ENCODE measurements at regions not wholly inside any gene's neighbourhood (a gene's known extent, or its start where the extent isn't known, plus 50 kb on each side); places are given as distances from the start of the nearest gene placed in this dataset.

GRCh38 chr7:24018331-24018730 lies 265.7 kb upstream of the NPY start:
- Histone ChIP-seq H3K9me1 (ENCODE audit: insufficient read depth, low read length) (no peaks in the 10 kb centered on the region), H4K91ac (ENCODE audit: insufficient read depth, low read depth, low read length) (no peak overlapping the region), H2BK15ac (ENCODE audit: low read depth, low read length) (no peak overlapping the region), H3K18ac (ENCODE audit: low read depth, low read length) (no peak overlapping the region), H3K27ac (ENCODE audit: insufficient read depth, low read length) (no peak overlapping the region), H3K4ac (ENCODE audit: low read depth, low read length) (no peak overlapping the region), H4K8ac (ENCODE audit: low read depth in 2 of 2, low read length in 2 of 2) (no peak overlapping the region), H2AK9ac (replicated peaks; ENCODE audit: low read depth, low read length, poor library complexity) (no peak overlapping the region), H3K9me3 (ENCODE audit: control insufficient read depth, insufficient read depth, low read length) (peaks cover 2% of the 10 kb centered on the region; the same call in 1 of the 2 replicates), H3K36me3 (ENCODE audit: control insufficient read depth, insufficient read depth, low read length) (no peaks in the 10 kb centered on the region), H2BK20ac (ENCODE audit: low read depth, low read length) (no peak overlapping the region), H3K4me2 (ENCODE audit: low read depth, low read length) (no peak overlapping the region), H4K5ac (ENCODE audit: low read depth, low read length) (no peak overlapping the region), H3K4me3 (ENCODE audit: insufficient read depth, low read depth, low read length) (no peak overlapping the region), H3K4me1 (ENCODE audit: control insufficient read depth, insufficient read depth, low read length) (no peaks in the 10 kb centered on the region), H2BK120ac (ENCODE audit: low read depth, low read length) (no peak overlapping the region), H3K14ac (replicated peaks; ENCODE audit: low read depth, low read length) (no peak overlapping the region), H2AFZ (replicated peaks; ENCODE audit: low read length, poor library complexity) (no peak overlapping the region), H2AK5ac (ENCODE audit: low read depth, low read length) (no peak overlapping the region), H3K9ac (ENCODE audit: low read depth, low read length) (no peak overlapping the region), H3K27me3 (ENCODE audit: control insufficient read depth, insufficient read depth, low read length) (no peaks in the 10 kb centered on the region), H3K23ac (ENCODE audit: low read depth, low read length) (no peak overlapping the region), H3K56ac (ENCODE audit: extremely low read depth, insufficient read depth, low read length) (no peak overlapping the region), H4K20me1 (ENCODE audit: insufficient read depth, low read length) (no peaks in the 10 kb centered on the region), H2BK5ac (ENCODE audit: low read depth, low read length, poor library complexity, severe bottlenecking) (no peak overlapping the region), H3K79me1 (ENCODE audit: low read depth in 1 of 2, low read length in 2 of 2) (no peaks in the 10 kb centered on the region)
- ChIA-PET CTCF (no interaction called here), POLR2A (ENCODE audit: unreplicated experiment) (no interaction called here)
- BruUV-seq (replicated peaks) = no TSS peak
- dilution Hi-C loops (cut with HindIII; ENCODE audit: low sequenced_read_pairs, unreplicated experiment) = no loop called here
- ATAC-seq (ENCODE audit: low read depth) = no peak
- intact Hi-C loops (cut with micrococcal nuclease) = no loop called here
- in situ Hi-C loops (cut with MboI; ENCODE audit: low sequenced_read_pairs) = no loop called here
- WGBS, 2 experiments (ENCODE audit: extremely low coverage in 2 of 2, insufficient read length in 1 of 2) = no CpG with 5 or more reads among the region's 2 CpGs
- TF ChIP-seq CEBPB (IDR thresholded peaks at IDR 0.05; ENCODE audit: low read depth, low read length) = peak; percentile 50; the same call in 1 of the 2 replicates
- TF ChIP-seq POLR2A (IDR thresholded peaks at IDR 0.05; ENCODE audit: low read depth, low read length) = no peak
- DNase-seq = no peak

Data from IMR-90 (cell line).